WTC11 (cell line): ENCODE measurements at regions not wholly inside any gene's neighbourhood (a gene's known extent, or its start where the extent isn't known, plus 50 kb on each side); places are given as distances from the start of the nearest gene placed in this dataset.

Experiments used
- CREB1 ChIP-seq: sonication (generic); formaldehyde crosslinking; IDR thresholded peaks from 2 replicates; pipeline ENCODE4 v1.8.0; 2023; ENCODE audit warnings: mild to moderate bottlenecking, missing genetic modification reagents
- FOXP1 ChIP-seq: sonication (generic); formaldehyde crosslinking; IDR thresholded peaks from 2 replicates; pipeline ENCODE4 v1.8.0; 2022; ENCODE audit warnings: missing genetic modification reagents, mild to moderate bottlenecking, moderate library complexity, borderline replicate concordance
- JUN ChIP-seq: sonication (generic); formaldehyde crosslinking; IDR thresholded peaks from 2 replicates; pipeline ENCODE4 v1.8.0; 2023; ENCODE audit warnings: mild to moderate bottlenecking, missing genetic modification reagents
- MAX ChIP-seq: sonication (generic); formaldehyde crosslinking; IDR thresholded peaks from 2 replicates; pipeline ENCODE4 v1.8.0; 2022; ENCODE audit warnings: mild to moderate bottlenecking, missing genetic modification reagents
- NFYB ChIP-seq: sonication (generic); formaldehyde crosslinking; conservative IDR thresholded peaks from 2 replicates; pipeline ENCODE4 v1.8.0; 2022; ENCODE audit warnings: low read depth, missing genetic modification reagents
- PRRX2 ChIP-seq: fragments of 250-450 bp; sonication (Bioruptor Pico); IDR thresholded peaks from 2 replicates; pipeline ENCODE4 v1.8.0; 2021; ENCODE audit warnings: mild to moderate bottlenecking
- SP1 ChIP-seq: sonication (generic); formaldehyde crosslinking; conservative IDR thresholded peaks from 2 replicates; pipeline ENCODE4 v1.8.1; 2022; ENCODE audit warnings: missing genetic modification reagents
- TP53 ChIP-seq: sonication (generic); formaldehyde crosslinking; IDR thresholded peaks from 2 replicates; pipeline ENCODE4 v1.8.1; 2023; ENCODE audit warnings: mild to moderate bottlenecking, missing genetic modification reagents
- ZNF263 ChIP-seq: sonication (generic); formaldehyde crosslinking; IDR thresholded peaks from 2 replicates; pipeline ENCODE4 v1.8.1; 2022; ENCODE audit warnings: low read depth, mild to moderate bottlenecking, moderate library complexity, missing genetic modification reagents
- ZNF423 ChIP-seq: fragments of 250-450 bp; sonication (Bioruptor Pico); IDR thresholded peaks from 2 replicates; pipeline ENCODE4 v2.1.2; 2022; ENCODE audit warnings: mild to moderate bottlenecking, moderate library complexity
- ZNF425 ChIP-seq: fragments of 250-450 bp; sonication (Bioruptor Pico); conservative IDR thresholded peaks from 2 replicates; pipeline ENCODE4 v1.9.0; 2021; ENCODE audit warnings: mild to moderate bottlenecking
- TF ChIP-seq, protein P1 (sequence below): fragments of 200-600 bp; IDR thresholded peaks from 2 replicates; pipeline ENCODE4 v1.8.0; 2022; ENCODE audit warnings: antibody characterized with exemption
- TF ChIP-seq, protein P2 (sequence below): sonication (generic); formaldehyde crosslinking; IDR thresholded peaks from 2 replicates; pipeline ENCODE4 v1.8.1; 2022; ENCODE audit warnings: missing genetic modification reagents, borderline replicate concordance

GRCh38 chr1:95572962-95573361 lies 339.0 kb downstream of the RWDD3 start:
- TF ChIP-seq, protein P1, sequence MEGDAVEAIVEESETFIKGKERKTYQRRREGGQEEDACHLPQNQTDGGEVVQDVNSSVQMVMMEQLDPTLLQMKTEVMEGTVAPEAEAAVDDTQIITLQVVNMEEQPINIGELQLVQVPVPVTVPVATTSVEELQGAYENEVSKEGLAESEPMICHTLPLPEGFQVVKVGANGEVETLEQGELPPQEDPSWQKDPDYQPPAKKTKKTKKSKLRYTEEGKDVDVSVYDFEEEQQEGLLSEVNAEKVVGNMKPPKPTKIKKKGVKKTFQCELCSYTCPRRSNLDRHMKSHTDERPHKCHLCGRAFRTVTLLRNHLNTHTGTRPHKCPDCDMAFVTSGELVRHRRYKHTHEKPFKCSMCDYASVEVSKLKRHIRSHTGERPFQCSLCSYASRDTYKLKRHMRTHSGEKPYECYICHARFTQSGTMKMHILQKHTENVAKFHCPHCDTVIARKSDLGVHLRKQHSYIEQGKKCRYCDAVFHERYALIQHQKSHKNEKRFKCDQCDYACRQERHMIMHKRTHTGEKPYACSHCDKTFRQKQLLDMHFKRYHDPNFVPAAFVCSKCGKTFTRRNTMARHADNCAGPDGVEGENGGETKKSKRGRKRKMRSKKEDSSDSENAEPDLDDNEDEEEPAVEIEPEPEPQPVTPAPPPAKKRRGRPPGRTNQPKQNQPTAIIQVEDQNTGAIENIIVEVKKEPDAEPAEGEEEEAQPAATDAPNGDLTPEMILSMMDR, result no peak
- TF ChIP-seq PRRX2 (CRISPR knock-in tag), result no peak
- no peak for TF ChIP-seq FOXP1 (CRISPR knock-in tag)
- TF ChIP-seq MAX (CRISPR knock-in tag), result no peak
- TF ChIP-seq JUN, result no peak
- no peak for TF ChIP-seq TP53 (CRISPR knock-in tag)
- no peak for TF ChIP-seq CREB1 (CRISPR knock-in tag)
- TF ChIP-seq, protein P2, sequence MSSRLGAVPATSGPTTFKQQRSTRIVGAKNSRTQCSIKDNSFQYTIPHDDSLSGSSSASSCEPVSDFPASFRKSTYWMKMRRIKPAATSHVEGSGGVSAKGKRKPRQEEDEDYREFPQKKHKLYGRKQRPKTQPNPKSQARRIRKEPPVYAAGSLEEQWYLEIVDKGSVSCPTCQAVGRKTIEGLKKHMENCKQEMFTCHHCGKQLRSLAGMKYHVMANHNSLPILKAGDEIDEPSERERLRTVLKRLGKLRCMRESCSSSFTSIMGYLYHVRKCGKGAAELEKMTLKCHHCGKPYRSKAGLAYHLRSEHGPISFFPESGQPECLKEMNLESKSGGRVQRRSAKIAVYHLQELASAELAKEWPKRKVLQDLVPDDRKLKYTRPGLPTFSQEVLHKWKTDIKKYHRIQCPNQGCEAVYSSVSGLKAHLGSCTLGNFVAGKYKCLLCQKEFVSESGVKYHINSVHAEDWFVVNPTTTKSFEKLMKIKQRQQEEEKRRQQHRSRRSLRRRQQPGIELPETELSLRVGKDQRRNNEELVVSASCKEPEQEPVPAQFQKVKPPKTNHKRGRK (CRISPR knock-in tag), result no peak
- no peak for TF ChIP-seq ZNF425 (CRISPR knock-in tag)
- no peak for TF ChIP-seq ZNF423 (CRISPR knock-in tag)
- TF ChIP-seq SP1 (CRISPR knock-in tag), result no peak
- no peak for TF ChIP-seq NFYB (CRISPR knock-in tag)
- no peak for TF ChIP-seq ZNF263 (CRISPR knock-in tag)
